Activated CD4-positive, alpha-beta T cell treated with anti-CD3 and anti-CD28 coated beads, Interleukin-2, amount 50 U/mL, for 48 hours (primary cell): ENCODE measurements at regions not wholly inside any gene's neighbourhood (a gene's known extent, or its start where the extent isn't known, plus 50 kb on each side); places are given as distances from the start of the nearest gene placed in this dataset.
"Not testable (repeated sequence)": the region's sequence is repeated elsewhere in the genome, so short reads cannot be mapped to it uniquely, and the experiment has no call there.

Experiments used
- DNase-seq, 2 experiments: peaks; one replicate each; pipeline ENCODE4 v3.0.0-alpha.2; 2020

DNA sequence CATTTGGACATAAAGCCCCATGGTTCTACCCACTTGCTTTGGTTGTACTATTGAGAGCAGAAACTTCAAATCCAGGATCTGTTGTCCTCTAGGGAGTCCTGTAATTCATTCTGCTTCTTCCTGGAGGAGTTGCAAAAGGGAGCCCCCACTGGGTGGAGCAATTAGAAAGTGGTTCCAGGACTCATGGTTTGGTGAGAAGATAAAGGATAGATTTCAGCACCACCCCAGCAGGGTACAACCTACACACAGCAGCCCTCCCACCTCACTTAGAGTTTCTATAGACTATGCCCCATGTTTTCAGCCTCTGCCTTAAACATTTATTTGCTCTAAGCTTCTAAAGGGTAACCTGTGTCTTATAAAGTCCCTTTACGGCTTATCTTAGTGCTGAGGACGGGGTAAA lies 112.6 kb upstream of the ARRDC3 start:
- no peak for DNase-seq

DNA sequence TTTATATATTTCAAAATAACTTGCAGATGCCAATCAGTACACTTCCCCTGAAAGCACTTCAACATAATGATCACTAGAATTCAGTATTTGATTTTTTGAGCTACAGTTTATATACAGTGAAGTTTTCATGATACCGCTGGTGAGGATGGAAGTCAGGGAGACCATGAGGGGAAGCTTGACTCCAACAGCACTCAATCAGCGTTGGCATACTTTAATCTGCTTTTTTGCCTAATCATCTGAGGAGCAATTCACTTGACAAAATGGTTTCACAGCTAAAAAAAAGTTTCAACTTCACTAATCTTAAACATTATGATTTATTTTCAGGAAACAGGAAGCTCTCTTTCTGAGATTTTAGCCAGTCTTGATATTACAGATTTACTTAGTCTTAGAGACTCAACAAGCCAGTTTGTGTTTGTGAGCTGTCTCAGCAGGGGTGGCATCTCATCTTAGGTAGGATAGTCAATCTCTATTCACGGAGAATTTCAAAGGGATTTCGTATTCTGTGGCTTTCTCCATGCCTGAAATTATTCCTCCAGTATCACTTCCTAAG lies 111.4 kb upstream of the ARRDC3 start:
- no peak for DNase-seq

DNA sequence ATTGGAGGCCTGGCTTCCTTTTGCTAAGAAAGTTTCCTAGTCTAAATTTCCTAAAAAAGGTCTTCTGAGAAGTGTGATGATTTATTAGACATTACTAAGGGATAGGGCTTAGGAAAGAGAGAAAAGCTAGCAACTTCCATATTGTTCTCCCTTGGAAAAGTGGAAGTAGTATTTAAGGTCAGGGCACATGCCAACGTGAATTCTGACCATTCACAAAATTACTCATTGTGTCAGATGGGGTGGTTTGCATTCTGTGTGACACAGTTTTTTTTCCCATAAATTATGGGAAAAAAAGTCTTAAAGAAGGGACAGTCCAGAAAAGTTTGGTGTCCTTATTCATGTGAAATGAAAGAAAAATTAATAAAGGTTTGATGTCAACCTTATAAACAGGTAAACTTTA lies 110.0 kb upstream of the ARRDC3 start:
- no peak for DNase-seq

DNA sequence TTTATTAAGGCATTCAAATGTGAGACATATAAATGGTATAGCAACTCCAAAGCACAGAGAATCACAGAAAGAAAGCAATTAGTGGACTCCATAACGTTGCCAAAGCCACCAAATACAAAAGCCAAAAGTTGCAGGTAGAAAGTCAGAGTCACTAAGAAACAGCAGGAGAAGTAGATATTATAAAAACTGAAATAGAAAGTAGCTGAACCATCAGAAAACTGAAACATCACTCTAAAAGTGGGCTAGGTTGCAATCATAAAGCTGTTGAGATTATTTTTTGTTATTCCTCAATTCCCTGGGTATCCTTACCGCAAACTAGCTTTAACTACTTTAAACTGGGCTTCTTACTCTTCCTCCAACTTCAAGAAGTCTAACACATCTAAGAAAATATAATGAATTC lies 108.1 kb upstream of the ARRDC3 start:
- no peak for DNase-seq

DNA sequence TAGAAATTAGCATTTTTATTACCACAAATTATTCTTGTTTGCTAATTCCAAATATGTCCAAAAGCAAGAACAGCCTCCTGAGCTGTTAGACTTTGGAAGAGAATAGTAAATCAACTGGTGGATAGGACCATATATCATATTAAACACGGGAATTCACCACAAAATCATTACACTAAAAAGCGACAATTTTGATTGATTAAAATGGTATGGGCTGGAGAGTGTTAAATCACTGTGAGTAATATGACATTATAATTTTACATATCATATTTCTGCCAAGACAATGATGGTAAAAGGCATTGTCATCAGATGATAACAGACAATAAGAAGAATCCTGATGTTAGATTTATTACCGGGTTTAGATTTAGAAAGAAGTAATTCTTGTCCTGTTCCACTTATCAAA lies 107.2 kb upstream of the ARRDC3 start:
- no peak for DNase-seq

DNA sequence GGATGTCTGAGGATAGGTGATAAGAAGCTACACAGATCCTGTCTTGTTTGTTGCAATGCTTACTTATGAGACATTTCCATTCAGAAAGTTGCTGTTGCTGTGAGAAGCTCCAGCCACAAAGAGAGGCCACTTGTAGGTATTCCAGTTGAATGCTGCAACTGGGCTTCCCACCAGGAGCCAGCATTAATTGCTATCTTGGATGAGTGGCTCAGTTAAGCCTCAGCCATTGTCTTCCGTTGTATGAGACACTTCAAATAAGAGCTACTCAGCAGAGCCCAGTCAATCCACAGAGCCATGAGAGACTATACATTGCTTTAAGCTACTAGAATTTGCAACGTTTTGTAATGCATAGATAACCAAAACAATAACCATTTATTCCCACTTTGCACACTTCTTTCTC lies 104.3 kb upstream of the ARRDC3 start:
- DNase-seq: no peak

DNA sequence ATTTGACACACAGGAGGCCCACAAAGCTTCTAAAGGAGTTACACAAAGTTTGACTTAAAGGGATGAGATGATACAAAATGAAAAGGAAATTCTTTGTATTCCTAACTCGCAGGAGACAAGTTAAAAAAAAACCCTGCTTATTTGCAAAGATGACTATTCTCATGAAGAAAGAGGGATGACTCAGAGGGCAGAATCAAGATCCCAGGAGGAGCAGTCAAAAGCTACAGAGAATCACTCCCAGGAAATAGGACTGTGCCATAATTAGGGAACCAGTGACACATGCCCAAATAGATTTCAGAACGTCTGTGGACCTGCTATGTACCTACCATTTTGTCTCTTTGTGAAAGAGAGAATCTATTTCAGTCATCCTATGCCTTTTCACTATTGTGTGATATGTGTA lies 103.5 kb upstream of the ARRDC3 start:
- no peak for DNase-seq

DNA sequence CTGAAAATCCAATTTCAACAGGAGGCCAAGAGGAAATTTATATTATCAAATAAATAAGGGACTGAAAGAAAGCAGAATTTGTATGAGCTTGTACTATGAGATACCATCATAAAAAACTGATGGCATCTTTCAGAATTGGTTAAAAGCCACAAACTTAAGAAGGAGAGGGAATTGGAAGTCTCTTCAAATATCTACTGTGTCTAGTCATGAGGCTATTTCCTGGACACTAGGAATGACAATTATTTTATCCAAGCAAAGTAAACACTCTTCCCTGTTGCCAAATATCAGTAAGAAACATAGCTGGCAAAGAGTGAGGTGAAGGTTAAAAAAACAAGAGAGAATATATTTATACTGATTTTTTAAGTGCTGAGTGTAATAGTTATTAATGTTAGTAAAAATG lies 101.5 kb upstream of the ARRDC3 start:
- DNase-seq: no peak

DNA sequence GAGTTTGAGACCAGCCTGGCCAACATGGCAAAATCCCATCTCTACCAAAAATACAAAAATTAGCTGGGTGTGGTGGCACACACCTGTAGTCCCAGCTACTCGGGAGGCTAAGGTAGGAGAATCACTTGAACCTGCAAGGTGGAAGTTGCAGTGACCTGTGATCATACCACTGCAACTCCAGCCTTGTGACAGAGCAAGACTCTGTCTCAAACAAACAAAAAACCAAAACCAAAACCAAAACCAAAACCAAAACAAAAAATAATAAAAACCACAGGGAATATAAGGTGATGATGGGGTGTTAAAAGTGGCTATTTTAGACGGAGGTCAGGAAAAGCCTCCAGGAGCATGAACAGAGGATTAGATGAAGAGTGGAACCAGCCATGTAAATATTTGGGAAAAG lies 96.3 kb upstream of the ARRDC3 start:
- not testable (repeated sequence) for DNase-seq

DNA sequence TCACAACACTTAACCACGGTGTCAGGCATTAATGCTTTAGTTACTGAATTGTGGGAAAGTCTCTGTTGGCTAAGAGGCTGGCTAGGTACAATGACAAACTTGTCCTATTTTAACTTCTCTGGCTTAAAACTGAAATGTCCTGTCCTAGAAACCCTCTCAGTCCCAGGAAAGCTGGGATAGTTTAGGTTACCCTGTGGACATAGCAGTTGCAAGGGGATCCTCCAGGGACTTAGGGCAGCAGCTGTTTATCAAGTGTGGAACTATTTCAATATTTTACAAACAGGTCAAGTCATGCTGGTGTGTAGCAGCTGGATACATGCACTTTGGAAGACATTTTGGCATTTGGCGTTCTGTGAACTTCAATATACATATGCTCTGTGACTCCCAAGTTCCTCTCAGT lies 95.0 kb upstream of the ARRDC3 start:
- no peak for DNase-seq

DNA sequence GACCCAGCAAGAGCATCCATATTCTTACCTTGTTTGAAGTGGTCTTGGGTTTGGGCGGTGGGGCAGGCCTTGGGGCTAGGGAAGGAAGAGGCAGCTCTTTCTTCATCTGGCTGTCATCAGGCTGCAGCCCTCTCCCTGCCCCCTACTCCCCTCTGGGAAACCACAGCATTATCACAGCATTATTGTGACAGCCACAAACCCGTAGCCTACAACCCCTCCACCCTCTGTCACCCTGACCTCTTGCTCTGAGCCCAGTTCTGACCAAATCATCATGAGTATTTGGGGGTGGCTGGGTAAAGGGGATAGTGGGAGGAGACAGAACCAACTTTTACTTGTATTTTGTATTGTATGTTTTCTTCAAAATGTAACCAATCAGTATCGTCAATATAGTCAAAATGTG lies 94.3 kb upstream of the ARRDC3 start:
- DNase-seq: no peak

DNA sequence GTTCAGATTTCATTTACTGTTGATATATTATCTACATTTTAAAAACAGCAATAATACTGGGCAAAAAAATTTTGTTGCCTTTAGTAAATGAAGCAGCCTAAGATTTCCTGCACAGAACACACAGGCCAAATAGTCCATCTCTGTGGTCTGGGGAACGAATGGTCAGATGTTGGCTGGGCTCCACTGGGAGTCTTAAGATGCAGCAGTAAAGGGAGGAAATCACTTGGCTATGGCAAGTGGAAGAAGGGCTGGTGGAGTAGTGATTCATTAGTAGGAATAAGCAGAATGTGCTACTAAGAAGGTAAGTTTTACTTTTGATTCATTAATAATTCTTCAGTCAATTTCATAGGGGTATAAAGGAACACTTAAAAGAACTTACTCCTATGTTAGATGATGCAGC lies 91.1 kb upstream of the ARRDC3 start:
- DNase-seq: no peak

DNA sequence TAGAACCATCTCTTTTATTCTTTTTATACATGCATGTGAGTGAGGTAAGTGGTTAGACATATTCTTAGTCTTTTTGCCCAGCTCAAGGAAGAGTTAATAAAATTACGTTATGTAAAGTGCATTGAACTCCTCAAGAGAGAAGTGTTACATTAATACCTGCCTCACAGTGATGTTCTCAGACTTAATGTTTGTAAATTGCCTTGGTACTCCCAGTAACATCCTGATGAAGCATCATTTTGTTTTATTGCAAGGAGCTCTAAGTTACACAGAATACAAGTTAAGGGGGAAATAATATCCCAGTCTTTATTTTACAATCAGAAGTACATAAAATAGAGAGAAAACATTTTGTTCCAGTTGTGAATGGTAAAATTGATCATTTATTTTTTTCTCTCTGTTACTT lies 89.5 kb upstream of the ARRDC3 start:
- DNase-seq: no peak

DNA sequence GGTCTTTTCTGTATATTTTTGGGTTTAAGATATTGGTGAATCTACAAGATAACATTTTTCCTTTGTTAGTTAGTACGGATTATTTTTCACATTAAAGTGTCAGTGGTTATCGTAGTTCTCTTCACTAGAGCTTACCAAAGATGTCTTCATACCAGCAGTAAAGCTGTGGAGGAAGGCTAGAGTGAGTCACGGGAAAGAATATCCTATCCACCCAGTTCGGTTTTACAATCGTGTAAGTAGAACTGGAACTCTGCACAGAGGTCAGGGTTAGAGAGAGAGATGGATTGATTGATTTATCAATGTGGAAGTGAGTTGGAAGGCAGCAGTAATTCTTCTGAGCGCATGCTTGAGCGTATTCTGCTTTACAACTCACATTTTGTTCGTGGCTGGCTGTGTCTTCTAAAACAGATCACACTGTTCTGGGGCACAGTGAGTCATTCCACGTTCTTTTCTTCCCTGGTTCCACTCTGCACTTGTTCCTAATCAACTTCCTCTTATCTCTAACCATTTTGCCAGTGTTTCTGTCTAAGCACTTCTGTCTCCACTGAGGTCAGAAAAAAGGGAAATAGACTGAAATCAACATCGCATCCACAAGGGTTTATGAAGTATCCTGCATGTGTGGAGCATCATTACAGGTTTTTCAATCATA lies 86.5 kb upstream of the ARRDC3 start:
- DNase-seq: no peak

DNA sequence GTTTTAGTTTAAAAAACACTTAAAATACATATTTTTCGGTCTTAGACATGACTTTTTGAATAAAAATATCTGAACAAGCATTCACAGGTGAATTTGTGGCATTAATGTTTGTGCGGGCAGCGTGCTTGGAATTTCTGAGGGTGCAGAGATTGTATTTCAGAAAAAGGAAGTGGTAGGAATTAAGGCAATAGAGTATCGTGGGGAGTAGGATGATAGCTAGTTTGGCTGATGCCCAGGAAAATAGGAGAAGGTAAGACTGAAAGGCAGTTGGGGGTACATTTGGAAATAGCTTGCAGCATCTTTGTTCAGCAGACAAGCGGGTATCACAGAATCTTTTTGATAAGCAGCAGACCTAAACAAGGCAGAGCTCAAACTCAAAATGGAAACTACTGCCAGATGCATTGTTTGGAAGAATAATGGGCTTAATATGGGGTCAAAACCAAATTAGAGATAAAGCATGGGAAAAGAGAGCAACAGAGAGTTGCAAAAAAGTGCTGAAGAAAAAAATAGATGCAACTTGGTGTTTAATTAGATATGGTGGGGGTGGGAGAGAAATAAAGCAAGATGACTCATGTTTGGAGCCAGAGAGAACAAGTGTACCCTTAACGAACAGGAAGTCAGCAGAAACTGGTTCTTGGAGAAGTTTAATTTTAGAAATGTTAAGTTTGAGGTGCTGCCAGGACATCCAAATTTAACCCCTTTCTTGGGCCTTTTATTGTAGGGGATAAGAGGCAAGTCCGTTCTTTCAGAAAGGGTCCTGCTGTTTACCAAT lies 85.7 kb upstream of the ARRDC3 start:
- no peak for DNase-seq

DNA sequence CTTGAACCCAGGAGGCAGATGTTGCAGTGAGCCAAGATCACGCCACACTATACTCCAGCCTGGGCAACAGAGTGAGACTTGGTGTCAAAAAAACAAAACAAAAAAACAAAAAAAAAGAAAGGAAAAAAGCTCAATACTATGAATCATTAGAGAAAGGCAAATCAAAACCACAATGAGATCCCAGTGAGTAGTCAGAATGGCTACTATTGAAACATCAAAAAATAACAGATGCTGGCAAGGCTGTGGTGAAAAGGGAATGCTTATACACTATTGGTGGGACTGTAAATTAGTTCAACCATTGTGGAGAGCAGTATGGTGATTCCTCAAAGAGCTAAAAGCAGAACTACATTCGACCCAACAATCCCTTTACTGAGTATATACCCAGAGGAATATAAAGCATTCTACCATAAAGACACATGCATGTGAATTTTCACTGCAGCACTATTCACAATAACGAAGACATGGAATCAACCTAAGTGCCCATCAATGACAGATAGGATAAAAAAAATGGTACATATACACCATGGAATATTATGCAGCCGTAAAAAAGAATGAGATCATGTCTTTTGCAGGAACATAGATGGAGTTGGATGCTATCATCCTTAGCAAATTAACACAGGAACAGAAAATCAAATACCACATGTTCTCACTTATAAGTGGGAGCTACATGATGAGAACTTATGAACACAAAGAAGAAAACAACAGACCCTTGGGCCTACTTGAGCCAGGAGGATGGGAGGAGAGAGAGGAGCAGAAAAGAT lies 81.9 kb upstream of the ARRDC3 start:
- DNase-seq: no peak

DNA sequence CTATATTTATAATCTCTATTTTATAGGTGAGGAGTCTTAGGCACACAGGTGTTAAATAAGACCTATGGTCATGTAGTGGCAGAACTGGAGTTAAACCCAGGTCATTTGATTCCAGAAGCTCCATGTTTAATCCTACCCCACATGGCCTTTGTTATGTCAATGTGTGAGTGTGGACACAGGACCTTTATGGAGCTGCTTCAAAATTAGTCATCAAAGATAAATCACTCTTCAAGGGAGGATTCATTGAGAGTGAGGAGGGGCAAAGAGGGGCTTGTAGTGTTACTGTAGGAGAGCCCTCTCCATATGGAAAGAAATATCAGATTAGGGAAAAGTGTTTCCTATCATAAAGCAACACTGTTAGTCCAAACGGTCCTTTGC lies 74.6 kb upstream of the ARRDC3 start:
- no peak for DNase-seq

DNA sequence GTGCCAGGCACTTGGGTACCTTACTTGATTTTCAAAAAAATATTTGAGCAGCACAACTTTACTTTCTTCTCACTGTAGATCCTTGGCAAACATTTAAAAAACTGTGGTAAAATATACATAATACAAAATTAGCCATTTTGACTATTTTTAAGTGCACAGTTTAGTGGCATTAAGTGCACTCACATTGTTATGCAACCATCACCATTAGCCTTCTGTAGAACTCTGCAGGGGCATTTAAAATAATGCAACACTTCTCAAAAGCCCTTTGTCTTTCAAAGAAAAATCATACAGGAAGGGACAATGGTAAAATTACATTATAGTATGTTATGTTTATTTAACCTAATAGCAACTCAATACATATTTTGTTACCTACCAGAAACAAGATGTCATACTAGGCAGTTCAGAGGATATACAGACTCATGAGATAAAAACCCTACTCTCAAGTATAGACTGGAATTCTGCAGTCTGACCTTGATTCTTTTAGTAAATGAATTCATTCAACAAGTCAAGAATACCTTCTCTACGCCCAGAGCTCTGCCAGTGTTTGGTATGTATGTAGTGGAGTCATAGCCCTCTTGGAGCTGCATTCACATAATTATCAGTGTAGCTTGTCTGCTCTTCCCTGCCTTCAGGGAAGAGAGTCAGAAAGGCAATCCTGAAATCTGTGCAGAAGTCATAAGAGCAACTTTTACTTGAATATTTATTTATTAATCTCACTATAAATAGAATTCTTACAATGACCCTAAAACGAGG lies 74.0 kb upstream of the ARRDC3 start:
- DNase-seq: no peak

DNA sequence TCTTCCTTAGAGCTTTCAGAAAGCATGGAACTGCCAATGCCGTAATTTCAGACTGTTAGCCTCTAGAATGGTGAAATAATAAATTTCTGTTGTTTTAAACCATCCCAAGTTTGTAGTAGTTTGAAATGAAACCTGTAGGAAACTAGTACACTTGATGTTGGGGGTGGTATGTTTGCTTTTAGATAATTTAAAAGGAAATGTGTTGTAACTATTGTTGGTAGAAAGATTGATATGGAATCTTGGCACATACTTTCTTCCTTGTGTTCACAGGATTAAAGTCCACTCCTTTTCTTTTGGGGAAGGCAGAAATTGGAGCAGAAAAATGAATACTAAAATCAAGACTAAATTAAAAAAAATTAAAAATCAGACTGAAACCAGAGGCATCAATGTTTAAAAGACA lies 66.0 kb upstream of the ARRDC3 start:
- no peak for DNase-seq

DNA sequence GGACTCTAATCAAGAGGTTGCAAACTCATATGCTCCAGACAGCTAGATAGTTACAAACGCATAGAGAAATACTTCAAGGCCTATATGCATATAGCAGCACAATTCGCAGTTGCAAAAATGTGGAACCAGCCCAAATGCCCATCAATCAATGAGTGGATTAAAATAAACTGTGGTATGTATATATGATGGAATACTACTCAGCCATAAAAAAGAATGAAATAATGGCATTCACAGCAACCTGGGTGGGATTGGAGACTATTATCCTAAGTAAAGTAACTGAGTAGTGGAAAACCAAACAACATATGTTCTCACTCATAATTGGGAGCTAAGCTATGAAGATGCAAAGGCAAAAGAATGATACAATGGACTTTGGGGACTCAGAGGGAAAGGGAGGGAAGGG lies 65.0 kb upstream of the ARRDC3 start:
- not testable (repeated sequence) for DNase-seq

DNA sequence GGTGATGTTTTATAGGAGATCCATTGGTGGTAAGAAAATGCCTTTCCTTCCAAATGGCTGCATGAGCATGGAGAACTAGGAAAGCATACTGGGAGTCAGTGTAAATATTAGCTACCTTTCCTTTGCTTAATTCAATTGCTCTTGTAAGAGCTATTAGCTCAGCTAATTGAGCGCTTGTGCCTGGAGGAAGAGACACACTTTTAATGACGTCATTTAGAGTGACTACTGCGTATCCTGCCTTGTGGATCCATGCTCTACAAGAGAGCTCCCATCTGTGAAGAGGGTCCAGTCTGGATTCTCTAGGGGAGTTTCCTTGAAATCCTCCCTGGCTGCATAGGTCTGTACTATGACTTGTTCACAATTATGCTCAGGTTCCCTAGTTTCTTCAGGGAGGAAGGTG lies 63.8 kb upstream of the ARRDC3 start:
- not testable (repeated sequence) for DNase-seq

DNA sequence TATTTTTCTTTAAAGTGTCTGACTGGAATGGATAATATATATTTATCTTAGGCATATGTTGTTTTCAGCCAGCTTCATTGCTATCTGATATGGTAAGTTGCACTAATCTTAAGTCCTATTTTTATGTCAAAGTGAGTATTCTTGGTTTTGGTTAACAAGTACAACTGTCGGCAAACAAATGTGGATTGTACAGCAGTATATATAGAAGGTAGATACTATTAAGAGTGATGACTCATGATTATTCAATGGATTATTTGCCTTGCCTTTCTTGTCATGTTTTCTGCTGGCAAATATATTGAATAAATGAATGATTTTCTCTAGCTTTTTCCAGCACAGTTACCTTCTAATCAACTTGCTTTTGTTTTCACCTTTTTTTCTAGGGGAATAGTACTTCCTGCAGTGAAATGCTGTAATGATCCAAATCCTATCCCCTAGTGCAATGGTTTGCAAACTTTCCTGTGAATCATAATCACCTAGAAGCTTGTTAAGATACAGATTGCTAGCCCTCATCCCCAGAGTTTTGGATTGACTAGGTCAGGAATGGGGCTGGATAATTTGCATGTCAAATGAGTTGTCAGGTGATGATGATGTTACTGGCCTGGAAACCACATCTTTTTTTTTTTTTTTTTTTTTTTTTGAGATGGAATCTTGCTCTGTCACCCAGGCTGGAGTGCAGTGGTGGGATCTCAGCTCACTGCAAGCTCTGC lies 60.8 kb upstream of the ARRDC3 start:
- DNase-seq: no peak

DNA sequence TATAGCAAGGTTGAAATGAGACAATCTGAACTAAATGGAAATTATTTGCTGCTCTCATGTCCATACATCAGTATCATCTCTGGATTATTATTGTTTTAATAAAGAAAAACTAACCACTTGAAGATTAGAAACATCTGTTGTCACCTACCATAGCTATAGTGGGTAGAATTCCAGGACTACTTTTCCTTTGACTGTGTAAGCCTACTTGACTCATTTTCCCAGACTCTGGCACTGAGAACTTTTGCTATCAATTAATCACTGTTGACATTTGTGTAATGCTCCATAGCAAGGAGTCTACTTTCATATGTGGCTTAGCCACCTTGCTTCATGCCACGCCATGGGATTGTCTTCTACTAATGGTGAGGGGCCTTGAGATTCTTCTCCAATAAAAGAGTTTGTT lies 59.9 kb upstream of the ARRDC3 start:
- no peak for DNase-seq
